SJCRH30 (cell line): ENCODE measurements at regions not wholly inside any gene's neighbourhood (a gene's known extent, or its start where the extent isn't known, plus 50 kb on each side); places are given as distances from the start of the nearest gene placed in this dataset.

ENCODE experiments used
- DNase-seq, 2 experiments: peaks; one replicate each; pipeline ENCODE4 v3.0.0-alpha.2; 2015 to 2020
- H3K27ac ChIP-seq: fragments of 250-450 bp; sonication (Bioruptor Pico); 2 replicates; pipeline ENCODE4 v1.5.1; 2020; ENCODE audit warnings: mild to moderate bottlenecking, moderate library complexity
- H3K27me3 ChIP-seq: fragments of 250-450 bp; sonication (Bioruptor Pico); 2 replicates; pipeline ENCODE4 v1.5.1; 2020; ENCODE audit warnings: mild to moderate bottlenecking, moderate library complexity
- H3K36me3 ChIP-seq: fragments of 250-450 bp; sonication (Bioruptor Pico); 2 replicates; pipeline ENCODE4 v1.5.1; 2020; ENCODE audit warnings: mild to moderate bottlenecking, moderate library complexity
- H3K4me1 ChIP-seq: fragments of 250-450 bp; sonication (Bioruptor Pico); 2 replicates; pipeline ENCODE4 v1.5.1; 2020; ENCODE audit warnings: mild to moderate bottlenecking, moderate library complexity
- H3K4me3 ChIP-seq: fragments of 250-450 bp; sonication (Bioruptor Pico); 2 replicates; pipeline ENCODE4 v1.5.1; 2020; ENCODE audit warnings: mild to moderate bottlenecking, moderate library complexity
- H3K9me3 ChIP-seq: fragments of 250-450 bp; sonication (Bioruptor Pico); replicated peaks from 2 replicates; pipeline ENCODE4 v1.5.1; 2020; ENCODE audit warnings: mild to moderate bottlenecking, moderate library complexity

DNA sequence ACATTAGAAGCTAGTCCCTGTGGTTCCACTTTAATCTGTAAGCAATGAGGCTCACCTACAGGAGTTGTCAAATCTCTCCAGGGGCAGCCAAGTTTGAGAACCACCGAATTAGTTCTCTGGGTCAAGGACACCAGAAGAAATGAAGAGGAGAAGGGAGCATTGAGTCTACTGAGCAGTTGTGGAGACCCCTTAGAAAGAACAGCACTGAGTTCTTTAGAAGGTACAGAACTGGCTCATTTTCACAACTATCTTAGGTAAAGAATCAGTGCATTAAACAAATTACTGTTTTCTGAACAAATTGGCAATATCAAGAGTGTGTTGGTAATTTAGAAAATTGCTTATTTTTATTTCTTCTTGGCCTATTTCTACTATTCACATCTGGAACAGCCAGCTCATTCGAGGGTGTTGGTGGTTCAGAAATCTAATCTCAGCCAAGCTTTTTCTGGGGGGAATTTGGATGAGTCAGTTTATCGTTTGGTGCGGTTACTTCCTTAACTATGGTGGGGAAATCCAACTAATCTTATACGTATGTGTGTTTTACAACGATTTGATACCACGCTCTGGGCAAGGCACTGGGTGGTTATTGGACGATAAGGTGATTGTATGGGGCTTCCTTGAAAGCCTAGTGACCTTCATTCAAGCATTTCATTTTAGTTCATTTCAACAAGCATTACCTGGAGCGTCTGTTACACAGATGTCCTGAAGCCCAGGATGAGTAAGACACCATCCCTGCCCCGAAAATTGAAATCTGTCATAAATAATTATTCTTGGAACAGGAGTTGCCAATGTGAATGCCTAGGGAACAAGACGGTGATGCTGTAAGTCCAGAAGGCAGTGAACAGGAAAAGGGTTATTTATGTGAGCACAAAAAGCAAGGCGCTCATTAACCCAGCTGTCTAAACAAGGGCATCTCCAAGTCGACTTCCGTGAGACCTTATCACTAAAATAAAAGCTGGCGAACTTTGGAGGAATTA lies 52.0 kb upstream of the TMPRSS2 start:
- Histone ChIP-seq H3K27me3 (0 out of 2 replicates have a peak, but pooled peaks cover 3% of the 10 kb centered on the region), H3K4me1 (no peaks in the 10 kb centered on the region), H3K36me3 (no peaks in the 10 kb centered on the region), H3K27ac (no peak overlapping the region), H3K4me3 (no peak overlapping the region), H3K9me3 (no peaks in the 10 kb centered on the region)
- no peak for DNase-seq

- no peaks in the 10 kb centered on the region for H3K4me1 ChIP-seq
- H3K9me3 ChIP-seq: no peaks in the 10 kb centered on the region
- no peak overlapping the region for H3K4me3 ChIP-seq
- no peak for DNase-seq
- H3K27ac ChIP-seq: no peak overlapping the region
- no peaks in the 10 kb centered on the region for H3K36me3 ChIP-seq
- H3K27me3 ChIP-seq: 0 out of 2 replicates have a peak, but pooled peaks cover 3% of the 10 kb centered on the region
These were observed 50.9 kb upstream of the TMPRSS2 start for GRCh38 chr21:41558842-41559241.

DNA sequence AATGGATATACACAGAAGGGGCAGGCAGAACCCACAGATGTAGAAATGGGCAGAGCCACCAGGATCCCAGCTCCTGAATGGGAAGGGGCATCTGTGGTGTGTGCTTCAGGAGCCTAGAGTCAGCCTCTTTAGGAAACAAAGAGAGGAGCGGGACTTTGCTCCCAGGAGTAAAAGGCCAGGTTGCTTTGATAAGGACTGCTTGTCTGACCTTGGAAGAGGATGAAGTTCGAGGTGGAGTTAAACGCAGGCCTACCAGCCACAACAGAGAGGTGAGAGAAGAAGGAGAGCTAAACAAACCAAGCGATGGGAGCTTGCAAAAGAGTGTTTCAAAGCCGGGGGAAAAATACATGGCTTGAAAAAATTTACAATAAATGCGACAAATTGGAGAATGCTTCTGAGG lies 49.9 kb upstream of the TMPRSS2 start:
- Histone ChIP-seq H3K4me1 (no peaks in the 10 kb centered on the region), H3K27me3 (0 out of 2 replicates have a peak, but pooled peaks cover 3% of the 10 kb centered on the region), H3K9me3 (no peaks in the 10 kb centered on the region), H3K4me3 (no peak overlapping the region), H3K36me3 (no peaks in the 10 kb centered on the region), H3K27ac (no peak overlapping the region)
- DNase-seq: no peak
